ENCODE measurements at regions not wholly inside any gene's neighbourhood (a gene's known extent, or its start where the extent isn't known, plus 50 kb on each side); places are given as distances from the start of the nearest gene placed in this dataset.

- DNase-seq (ENCODE audit: low read depth): no peak
These were observed 462.3 kb downstream of the PTPRC start for GRCh38 chr1:199101139-199101538.

GRCh38 chr1:199101635-199102034 is 462.8 kb downstream of the PTPRC start:
- DNase-seq (ENCODE audit: low read depth): no peak

GRCh38 chr1:199102239-199102638 is 463.4 kb downstream of the PTPRC start:
- DNase-seq (ENCODE audit: low read depth): no peak

GRCh38 chr1:199109160-199109559 is 470.3 kb downstream of the PTPRC start:
- no peak for DNase-seq (ENCODE audit: low read depth)

GRCh38 chr1:199112365-199112764 is 473.5 kb downstream of the PTPRC start:
- no peak for DNase-seq (ENCODE audit: low read depth)

- no peak for DNase-seq (ENCODE audit: low read depth)
These were observed 474.5 kb downstream of the PTPRC start for GRCh38 chr1:199113265-199113869.

GRCh38 chr1:199116488-199116887 is 477.6 kb downstream of the PTPRC start:
- no peak for DNase-seq (ENCODE audit: low read depth)

GRCh38 chr1:199121047-199121446 is 482.2 kb downstream of the PTPRC start:
- no peak for DNase-seq (ENCODE audit: low read depth)

GRCh38 chr1:199122085-199122484 is 483.2 kb downstream of the PTPRC start:
- no peak for DNase-seq (ENCODE audit: low read depth)

- DNase-seq (ENCODE audit: low read depth): no peak
These were observed 483.9 kb downstream of the PTPRC start for GRCh38 chr1:199122532-199123311.

GRCh38 chr1:199123615-199124014 is 484.8 kb downstream of the PTPRC start:
- no peak for DNase-seq (ENCODE audit: low read depth)

GRCh38 chr1:199124351-199124750 is 485.5 kb downstream of the PTPRC start:
- DNase-seq (ENCODE audit: low read depth): no peak

- no peak for DNase-seq (ENCODE audit: low read depth)
These were observed 490.4 kb downstream of the PTPRC start for GRCh38 chr1:199129247-199129646.

GRCh38 chr1:199132006-199132405 is 493.2 kb downstream of the PTPRC start:
- no peak for DNase-seq (ENCODE audit: low read depth)

- no peak for DNase-seq (ENCODE audit: low read depth)
These were observed 497.1 kb downstream of the PTPRC start for GRCh38 chr1:199135901-199136300.

- no peak for DNase-seq (ENCODE audit: low read depth)
These were observed 499.2 kb downstream of the PTPRC start for GRCh38 chr1:199138061-199138460.

GRCh38 chr1:199149591-199149990 is 510.8 kb downstream of the PTPRC start:
- no peak for DNase-seq (ENCODE audit: low read depth)

GRCh38 chr1:199150756-199151155 is 511.9 kb downstream of the PTPRC start:
- no peak for DNase-seq (ENCODE audit: low read depth)

GRCh38 chr1:199151634-199152425 is 513.0 kb downstream of the PTPRC start:
- DNase-seq (ENCODE audit: low read depth): no peak

GRCh38 chr1:199152676-199153075 is 513.8 kb downstream of the PTPRC start:
- no peak for DNase-seq (ENCODE audit: low read depth)

- no peak for DNase-seq (ENCODE audit: low read depth)
These were observed 516.6 kb downstream of the PTPRC start for GRCh38 chr1:199155166-199156019.

- no peak for DNase-seq (ENCODE audit: low read depth)
These were observed 518.7 kb downstream of the PTPRC start for GRCh38 chr1:199157494-199157893.
